PC-3 (cell line): ENCODE measurements at regions not wholly inside any gene's neighbourhood (a gene's known extent, or its start where the extent isn't known, plus 50 kb on each side); places are given as distances from the start of the nearest gene placed in this dataset.

Experiments used
- ATAC-seq: fragments of 200-7000 bp; cut with Tn5 transposase; 2 replicates; pipeline ENCODE4 v1.9.1; 2020; ENCODE audit warnings: mild to moderate bottlenecking, moderate library complexity
- BruUV-seq: library from RNA; stranded (reverse); fragments of 400-500 nt; replicated peaks from 2 replicates; lab custom pipeline; 2021; lab: Mats Ljungman, UMichigan
- CTCF ChIA-PET: fragments of 300-600 bp; sonication (Branson Sonifier 250); formaldehyde crosslinking; loops from one replicate; lab custom pipeline; 2022; ENCODE audit warnings: antibody characterized with exemption; lab: Charles Lee
- POLR2A ChIA-PET: fragments of 300-600 bp; sonication (Branson Sonifier 250); formaldehyde crosslinking; loops from one replicate; lab custom pipeline; 2022; ENCODE audit warnings: antibody characterized with exemption; ENCODE audit not compliant: unreplicated experiment; lab: Charles Lee
- DNase-seq: peaks from one replicate; pipeline ENCODE4 v3.0.0-alpha.2; 2015
- H2AFZ ChIP-seq: fragments of 300-600 bp; sonication (generic); 2 replicates; pipeline ENCODE4 v1.6.0; 2016; ENCODE audit warnings: antibody characterized with exemption, low read length
- H3F3A ChIP-seq: fragments of 300-600 bp; sonication (generic); one replicate; pipeline ENCODE4 v1.6.0; 2017; ENCODE audit warnings: antibody characterized with exemption, low read length, control low read depth, mild to moderate bottlenecking; ENCODE audit not compliant: unreplicated experiment
- H3K27ac ChIP-seq: fragments of 300-600 bp; sonication (generic); 2 replicates; pipeline ENCODE4 v1.5.1; 2016; ENCODE audit warnings: mild to moderate bottlenecking, low read length
- H3K27me3 ChIP-seq: fragments of 300-600 bp; sonication (generic); 2 replicates; pipeline ENCODE4 v1.6.1; 2016; ENCODE audit warnings: low read length, mixed read lengths
- H3K36me3 ChIP-seq: fragments of 300-600 bp; sonication (generic); 2 replicates; pipeline ENCODE4 v1.6.1; 2016; ENCODE audit warnings: low read depth, mixed run types, low read length, mixed read lengths
- H3K4me1 ChIP-seq: fragments of 300-600 bp; sonication (generic); 2 replicates; pipeline ENCODE4 v1.5.1; 2016; ENCODE audit warnings: low read length; ENCODE audit not compliant: insufficient read depth
- H3K4me2 ChIP-seq: fragments of 300-600 bp; sonication (generic); 2 replicates; pipeline ENCODE4 v1.6.0; 2016; ENCODE audit warnings: low read length
- H3K4me3 ChIP-seq: fragments of 300-600 bp; sonication (generic); 2 replicates; pipeline ENCODE4 v1.5.1; 2016; ENCODE audit warnings: mild to moderate bottlenecking, low read length, mixed read lengths
- H3K79me2 ChIP-seq: fragments of 300-600 bp; sonication (generic); 2 replicates; pipeline ENCODE4 v1.6.1; 2017; ENCODE audit warnings: low read length, mixed read lengths
- H3K9ac ChIP-seq: fragments of 300-600 bp; sonication (generic); 2 replicates; pipeline ENCODE4 v1.6.0; 2016; ENCODE audit warnings: mild to moderate bottlenecking, low read length
- H3K9me2 ChIP-seq: fragments of 300-600 bp; sonication (generic); replicated peaks from 2 replicates; pipeline ENCODE4 v1.6.1; 2016; ENCODE audit warnings: mixed run types, low read length, mixed read lengths
- H3K9me3 ChIP-seq: fragments of 300-600 bp; sonication (generic); 2 replicates; pipeline ENCODE4 v1.6.1; 2016; ENCODE audit warnings: low read length, mixed read lengths
- H4K20me1 ChIP-seq: fragments of 300-600 bp; sonication (generic); 2 replicates; pipeline ENCODE4 v1.6.1; 2016; ENCODE audit warnings: low read length, mixed read lengths
- CTCF ChIP-seq: fragments of 300-600 bp; sonication (generic); conservative IDR thresholded peaks from 2 replicates; pipeline ENCODE4 v1.5.1; 2017; ENCODE audit warnings: antibody characterized with exemption, low read depth, mild to moderate bottlenecking, low read length
- EZH2 ChIP-seq: fragments of 300-600 bp; sonication (generic); IDR thresholded peaks from one replicate; pipeline ENCODE4 v1.6.1; 2017; ENCODE audit warnings: antibody characterized with exemption, mild to moderate bottlenecking, low read length; ENCODE audit not compliant: unreplicated experiment
- EZH2phosphoT487 ChIP-seq: fragments of 300-600 bp; sonication (generic); IDR thresholded peaks from 2 replicates; pipeline ENCODE4 v1.6.1; 2018; ENCODE audit warnings: mild to moderate bottlenecking, antibody characterized with exemption, low read length, borderline replicate concordance
- intact Hi-C: fragments of 100-400 bp; cut with micrococcal nuclease; formaldehyde crosslinking; loops from 2 replicates; pipeline ENCODE4 v1.9.0; 2023

DNA sequence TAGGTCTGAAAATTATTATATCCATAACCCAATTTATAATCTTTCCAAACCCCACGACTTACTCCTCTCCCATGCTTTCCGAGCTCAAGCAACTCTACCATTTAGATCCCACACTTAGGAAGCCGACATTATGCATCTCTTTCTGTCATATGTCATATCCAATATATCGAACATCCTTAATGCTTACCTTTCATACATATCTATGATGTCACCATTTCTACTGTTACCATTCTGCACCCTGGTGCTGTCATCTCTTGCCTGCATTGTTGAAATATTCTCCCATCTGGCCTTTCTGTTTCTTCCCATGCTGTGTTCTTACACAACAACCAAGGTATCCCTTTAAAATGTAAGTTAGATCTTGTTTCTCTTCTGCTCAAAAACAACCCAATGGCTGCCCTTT lies 127.1 kb upstream of the MC4R start:
- ChIA-PET POLR2A (no interaction called here), CTCF (no interaction called here)

GRCh38 chr18:60500960-60501359 lies 128.4 kb upstream of the MC4R start:
- Histone ChIP-seq H3K27me3 (0 out of 2 replicates have a peak, but pooled peaks cover 7% of the 10 kb centered on the region), H3K9ac (no peak overlapping the region), H4K20me1 (no peaks in the 10 kb centered on the region), H3F3A (no peaks in the 10 kb centered on the region), H3K9me3 (no peaks in the 10 kb centered on the region), H2AFZ (no peak overlapping the region), H3K9me2 (no peaks in the 10 kb centered on the region), H3K36me3 (no peaks in the 10 kb centered on the region), H3K4me2 (peak overlapping the region; percentile 38), H3K4me1 (peaks cover 8% of the 10 kb centered on the region), H3K79me2 (no peaks in the 10 kb centered on the region), H3K4me3 (no peak overlapping the region), H3K27ac (no peak overlapping the region)
- ChIA-PET CTCF (interaction anchor here (0.6 kb wide), 1 partner anchor 48 kb away, joined by 3 read pairs; no protein-coding TSS in a partner anchor), POLR2A (interaction anchor here (0.5 kb wide), 1 partner anchor 601 kb away, joined by 5 read pairs; no protein-coding TSS in a partner anchor)
- BruUV-seq = no TSS peak
- peak; percentile 32 for DNase-seq
- peak; percentile 97 for ATAC-seq
- TF ChIP-seq EZH2 (no peak), EZH2phosphoT487 (no peak), CTCF (no peak)
- intact Hi-C loops = no loop called here

More for the DNA sequence above, 127.1 kb upstream of the MC4R start:
- H4K20me1 ChIP-seq = no peaks in the 10 kb centered on the region
- TF ChIP-seq CTCF (no peak), EZH2 (no peak), EZH2phosphoT487 (no peak)
- no peak for DNase-seq
- no peak overlapping the region for H2AFZ ChIP-seq
- no peak overlapping the region for H3K27ac ChIP-seq
- 0 out of 2 replicates have a peak, but pooled peaks cover 7% of the 10 kb centered on the region for H3K27me3 ChIP-seq
- BruUV-seq = no TSS peak
- no peaks in the 10 kb centered on the region for H3K9me2 ChIP-seq
- H3K79me2 ChIP-seq = no peaks in the 10 kb centered on the region
- H3F3A ChIP-seq = no peaks in the 10 kb centered on the region
- no peak overlapping the region for H3K4me3 ChIP-seq
- ATAC-seq = no peak
- H3K9me3 ChIP-seq = no peaks in the 10 kb centered on the region
- H3K4me2 ChIP-seq = no peak overlapping the region
- intact Hi-C loops = no loop called here
- no peak overlapping the region for H3K9ac ChIP-seq
- no peaks in the 10 kb centered on the region for H3K36me3 ChIP-seq
- peaks cover 8% of the 10 kb centered on the region for H3K4me1 ChIP-seq

DNA sequence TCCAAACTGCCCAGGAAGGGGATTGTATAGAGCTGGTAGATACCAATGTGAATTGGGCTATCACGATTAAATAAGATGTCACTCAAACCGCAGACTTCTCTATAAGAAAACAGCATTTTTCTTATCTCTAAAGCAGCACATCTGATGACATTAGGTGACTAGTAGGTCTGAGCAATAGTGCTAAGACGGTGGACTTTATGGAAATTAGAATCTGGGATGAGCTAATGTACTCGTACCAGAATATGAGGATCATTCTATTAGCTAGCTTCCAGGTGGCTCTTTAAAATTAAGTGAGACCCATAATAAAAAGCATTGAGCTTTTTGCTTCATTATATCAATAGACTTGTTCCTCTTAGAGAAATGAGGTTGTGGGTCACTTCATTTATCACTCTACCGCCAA lies 130.0 kb upstream of the MC4R start:
- DNase-seq (no peak), ATAC-seq (no peak)
- BruUV-seq = no TSS peak
- Histone ChIP-seq H3K9me2 (no peaks in the 10 kb centered on the region), H3K36me3 (no peaks in the 10 kb centered on the region), H3K4me3 (no peak overlapping the region), H3K4me1 (peaks cover 15% of the 10 kb centered on the region), H3K27me3 (no peaks in the 10 kb centered on the region), H4K20me1 (no peaks in the 10 kb centered on the region), H3K79me2 (no peaks in the 10 kb centered on the region), H3K4me2 (no peak overlapping the region), H2AFZ (no peak overlapping the region), H3K9me3 (no peaks in the 10 kb centered on the region), H3F3A (no peaks in the 10 kb centered on the region), H3K27ac (no peak overlapping the region), H3K9ac (no peak overlapping the region)
- ChIA-PET POLR2A (no interaction called here), CTCF (no interaction called here)
- intact Hi-C loops = no loop called here
- TF ChIP-seq EZH2 = no peak
- no peak for TF ChIP-seq EZH2phosphoT487
- no peak for TF ChIP-seq CTCF
